Activated naive CD4-positive, alpha-beta T cell treated with anti-CD3 and anti-CD28 coated beads, Interleukin-2, amount 50 U/mL, for 16 hours (primary cell): ENCODE measurements at regions not wholly inside any gene's neighbourhood (a gene's known extent, or its start where the extent isn't known, plus 50 kb on each side); places are given as distances from the start of the nearest gene placed in this dataset.
"Not testable (repeated sequence)": the region's sequence is repeated elsewhere in the genome, so short reads cannot be mapped to it uniquely, and the experiment has no call there.

Source experiments
- DNase-seq: peaks from one replicate; pipeline ENCODE4 v3.0.0-alpha.2; 2020

- DNase-seq: no peak
Observed at GRCh38 chr2:147451902-147452515, 392.8 kb upstream of the ACVR2A start.

DNA sequence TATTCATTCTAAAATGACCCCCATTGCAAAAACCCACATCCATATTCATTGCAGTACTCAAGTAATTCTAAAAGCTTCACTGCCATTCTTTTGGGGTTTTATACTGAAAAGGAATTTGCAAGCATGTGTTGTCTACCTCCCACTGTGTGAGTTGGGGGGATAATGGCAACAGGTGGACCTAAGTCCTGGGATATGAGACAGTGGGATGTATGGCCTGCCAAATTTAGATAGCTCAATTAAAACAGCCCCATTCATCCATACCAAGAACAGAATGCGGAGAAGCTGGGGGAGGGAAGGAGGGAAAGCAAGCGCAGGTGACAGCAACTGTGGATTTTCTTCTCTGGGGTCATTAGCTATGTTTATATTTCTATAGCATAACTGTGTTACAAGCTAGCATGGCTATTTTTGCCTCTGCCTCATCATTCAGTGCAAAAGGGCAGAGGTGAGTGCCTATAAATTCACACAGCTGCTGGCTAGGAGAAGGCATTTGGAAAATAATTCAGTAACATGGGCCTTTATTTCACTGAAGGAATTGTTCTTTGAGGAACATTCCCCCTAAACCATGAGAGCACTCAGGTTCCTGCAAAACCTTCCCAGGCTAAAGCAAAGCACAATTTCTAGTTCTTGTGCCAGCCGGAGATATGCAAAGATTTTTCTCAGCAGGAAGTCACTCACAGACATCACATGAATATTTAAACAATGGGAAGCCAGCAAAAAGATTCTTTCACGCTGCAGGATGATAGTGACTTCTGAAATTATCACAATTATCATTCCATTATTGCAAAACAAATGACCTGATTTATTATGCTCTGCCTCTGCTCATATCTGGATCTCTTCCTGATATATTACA lies 393.9 kb upstream of the ACVR2A start:
- no peak for DNase-seq

- DNase-seq: no peak
Observed at GRCh38 chr2:147449323-147449991, 395.4 kb upstream of the ACVR2A start.

GRCh38 chr2:147442816-147443215 lies 402.0 kb upstream of the ACVR2A start:
- DNase-seq: no peak

- no peak for DNase-seq
Observed at GRCh38 chr2:147441182-147441581, 403.6 kb upstream of the ACVR2A start.

DNA sequence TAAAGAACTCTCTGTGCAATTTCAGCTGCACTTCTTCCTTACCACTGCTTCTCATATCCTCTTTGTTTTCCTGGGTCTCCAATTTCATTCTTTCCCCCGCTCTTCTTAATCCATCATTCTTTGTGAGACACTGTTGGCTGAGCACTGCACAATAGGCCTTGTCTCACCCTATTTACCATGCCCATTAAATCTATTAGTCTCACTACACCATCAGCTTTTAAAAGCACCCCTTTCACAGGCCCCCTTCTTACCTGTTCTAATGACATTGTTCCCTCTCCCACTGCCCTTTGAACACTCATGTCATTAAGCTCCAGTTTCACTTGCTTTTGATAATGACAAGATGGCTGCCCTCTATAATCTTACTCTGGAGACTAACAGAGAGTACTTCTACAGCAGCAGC lies 404.1 kb upstream of the ACVR2A start:
- DNase-seq: no peak

- DNase-seq: no peak
Observed at GRCh38 chr2:147439986-147440385, 404.8 kb upstream of the ACVR2A start.

DNA sequence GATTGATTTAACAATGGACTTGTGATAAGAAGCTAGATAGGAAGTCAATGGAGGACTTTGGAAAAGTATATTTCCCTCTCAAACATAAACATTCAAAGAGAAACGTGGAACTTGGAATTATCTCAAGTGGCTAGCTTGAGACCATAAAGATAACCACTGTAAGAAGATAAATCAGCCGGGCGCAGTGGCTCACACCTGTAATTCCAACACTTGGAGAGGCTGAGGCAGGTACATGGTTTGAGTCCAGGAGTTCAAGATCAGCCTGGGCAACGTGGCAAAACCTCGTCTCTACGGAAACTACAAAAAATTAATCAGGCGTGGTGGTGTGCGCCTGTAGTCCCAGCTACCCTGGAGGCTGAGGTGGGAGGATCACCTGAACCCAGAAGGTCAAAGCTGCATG lies 405.9 kb upstream of the ACVR2A start:
- DNase-seq: no peak

DNA sequence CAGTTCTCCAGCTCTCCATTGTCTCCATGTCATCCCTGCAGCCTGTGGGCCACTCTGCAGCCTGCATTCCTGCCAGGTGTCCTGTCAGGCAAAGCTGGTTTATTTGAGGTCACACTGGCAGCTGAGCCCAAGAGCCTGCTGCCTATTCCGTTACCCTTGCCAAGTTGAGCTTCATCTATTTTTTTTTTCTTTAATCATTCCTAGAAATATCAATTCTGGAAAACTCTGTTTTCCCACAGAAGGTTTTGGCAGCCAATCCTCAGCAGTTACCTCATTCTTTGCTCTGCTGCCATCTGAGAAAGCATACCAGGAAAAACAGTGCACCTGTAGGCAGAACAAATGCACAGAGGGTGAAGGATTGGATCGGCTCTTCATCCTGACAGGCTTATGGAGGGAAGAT lies 411.0 kb upstream of the ACVR2A start:
- DNase-seq: no peak

GRCh38 chr2:147430408-147430807 lies 414.4 kb upstream of the ACVR2A start:
- no peak for DNase-seq

GRCh38 chr2:147428120-147428747 lies 416.6 kb upstream of the ACVR2A start:
- no peak for DNase-seq

GRCh38 chr2:147425437-147426029 lies 419.3 kb upstream of the ACVR2A start:
- DNase-seq: no peak

DNA sequence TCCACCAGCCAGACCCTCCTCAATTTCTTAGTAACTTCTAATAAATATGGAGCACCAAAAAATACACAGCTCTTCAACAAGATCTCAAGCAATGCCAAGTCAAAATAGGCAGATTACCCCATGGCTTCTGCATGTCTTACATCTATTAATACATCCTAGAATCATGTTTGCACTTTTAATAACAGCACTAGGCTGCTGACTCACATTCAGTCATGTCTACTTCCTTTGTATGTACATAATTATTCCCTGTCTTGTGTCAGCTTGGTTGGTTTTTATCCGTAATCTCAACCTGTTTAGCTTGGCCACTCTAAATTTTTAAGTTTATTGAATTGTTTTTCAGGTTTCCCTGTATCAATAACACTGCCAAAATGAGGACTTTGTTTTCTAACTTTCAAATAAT lies 420.1 kb upstream of the ACVR2A start:
- DNase-seq: no peak

DNA sequence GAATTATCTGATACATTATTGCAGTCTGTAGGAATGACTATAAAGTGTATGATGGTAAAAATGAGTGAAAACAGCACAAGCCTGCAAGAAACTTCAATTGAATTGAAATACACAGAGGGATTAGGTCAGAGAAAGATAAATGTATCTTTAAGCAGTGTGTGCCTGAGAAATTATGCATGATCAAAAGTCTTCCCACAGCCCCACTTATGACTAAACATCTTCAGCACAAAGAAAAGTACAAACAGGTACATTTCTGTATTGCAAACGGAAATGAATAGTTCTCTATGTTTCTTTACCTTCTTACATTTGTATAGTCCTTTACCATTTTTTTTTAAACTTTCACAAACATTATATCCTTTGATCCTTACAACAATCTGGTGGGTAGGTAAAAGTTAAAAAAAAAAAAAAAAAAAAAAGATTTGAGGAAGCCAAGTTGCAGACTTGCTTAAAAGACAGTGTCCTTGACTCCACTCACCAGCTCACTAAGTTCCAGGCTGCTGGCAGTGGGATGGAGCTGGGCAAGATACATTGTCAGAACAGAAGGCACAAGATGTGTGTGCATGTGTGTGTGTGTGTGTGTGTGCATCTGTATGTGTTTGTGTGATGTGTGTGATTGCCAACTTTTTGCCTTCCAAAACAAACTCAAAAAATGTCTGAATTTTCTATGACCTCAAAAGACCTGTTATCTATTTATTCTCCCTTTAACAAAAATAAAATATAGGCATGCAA lies 423.7 kb upstream of the ACVR2A start:
- DNase-seq: no peak

DNA sequence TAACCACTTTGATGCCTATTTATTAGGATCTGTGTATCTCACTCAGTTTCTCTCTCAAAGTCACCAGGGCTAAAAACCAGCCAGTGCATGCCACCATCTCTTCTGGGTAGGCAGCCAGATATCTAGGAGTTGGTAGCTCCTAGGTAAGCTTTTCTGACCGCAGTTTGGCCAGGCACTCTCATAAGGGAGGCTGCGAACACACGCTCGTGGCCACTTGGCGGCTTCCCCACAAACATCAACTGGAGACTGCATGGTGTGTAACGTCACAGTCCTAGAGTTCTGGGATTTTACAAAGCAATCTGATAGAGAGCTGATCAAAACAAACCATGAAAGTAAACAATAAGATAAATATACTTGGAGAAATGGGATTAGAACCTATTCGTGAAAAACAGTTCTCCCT lies 424.3 kb upstream of the ACVR2A start:
- DNase-seq: no peak

- no peak for DNase-seq
Observed at GRCh38 chr2:147416099-147416498, 428.7 kb upstream of the ACVR2A start.

DNA sequence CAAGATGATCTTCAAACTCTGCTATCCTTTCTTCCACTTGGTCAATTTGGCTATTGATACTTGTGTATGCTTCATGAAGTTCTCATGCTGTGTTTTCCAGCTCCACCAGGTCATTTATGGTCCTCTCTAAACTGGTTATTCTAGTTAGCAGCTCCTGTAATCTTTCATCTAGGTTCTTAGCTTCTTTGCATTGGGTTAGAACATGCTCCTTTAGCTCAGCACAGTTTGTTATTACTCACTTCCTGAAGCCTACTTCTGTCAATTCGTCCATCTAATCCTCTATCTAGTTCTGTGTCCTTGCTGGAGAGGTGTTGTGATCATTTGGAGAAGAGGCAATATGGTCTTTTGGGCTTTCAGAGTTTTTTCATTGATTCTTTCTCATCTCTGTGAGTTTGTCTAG lies 430.2 kb upstream of the ACVR2A start:
- not testable (repeated sequence) for DNase-seq

DNA sequence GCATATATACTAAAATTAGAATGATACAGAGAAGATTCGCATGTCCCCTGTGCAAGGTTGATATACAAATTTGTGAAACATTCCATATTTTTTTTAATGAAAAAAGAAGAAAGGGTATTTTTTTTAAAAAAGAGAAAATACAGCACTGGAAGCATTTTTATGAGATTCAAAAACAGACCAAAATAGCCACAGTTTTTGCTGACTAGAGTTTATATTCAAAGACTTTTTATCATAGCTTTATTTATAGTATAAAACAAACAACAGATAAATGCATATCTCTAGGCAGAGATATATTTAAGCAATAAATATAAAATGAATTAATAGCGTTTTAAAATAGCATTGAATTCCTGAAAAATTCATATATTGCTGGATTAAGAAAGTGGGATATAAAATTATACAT lies 436.5 kb upstream of the ACVR2A start:
- DNase-seq: no peak

DNA sequence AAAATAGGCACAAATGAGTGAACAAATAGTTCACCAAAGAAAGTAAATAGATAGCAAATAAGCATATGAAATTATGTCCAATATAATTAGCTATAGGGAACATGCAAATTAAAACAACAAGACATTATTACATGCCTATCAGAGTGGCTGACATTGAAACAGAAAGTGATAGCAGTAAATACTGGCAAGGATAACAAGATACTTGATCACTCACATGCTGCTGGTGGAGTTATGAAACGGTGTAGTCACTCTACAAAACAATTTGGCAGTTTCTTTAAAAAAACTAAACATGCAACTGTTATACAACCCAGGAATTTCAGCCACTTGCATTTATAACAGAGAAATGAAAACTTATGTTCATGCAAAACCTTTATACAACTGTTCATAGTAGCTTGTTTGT lies 439.2 kb upstream of the ACVR2A start:
- DNase-seq: no peak

GRCh38 chr2:147398996-147399395 lies 445.8 kb upstream of the ACVR2A start:
- DNase-seq: no peak

GRCh38 chr2:147398301-147398700 lies 446.5 kb upstream of the ACVR2A start:
- DNase-seq: no peak

- DNase-seq: no peak
Observed at GRCh38 chr2:147396890-147397289, 447.9 kb upstream of the ACVR2A start.
